Activated naive CD4-positive, alpha-beta T cell treated with anti-CD3 and anti-CD28 coated beads for 36 hours (primary cell): ENCODE measurements at regions not wholly inside any gene's neighbourhood (a gene's known extent, or its start where the extent isn't known, plus 50 kb on each side); places are given as distances from the start of the nearest gene placed in this dataset.
"Not testable (repeated sequence)": the region's sequence is repeated elsewhere in the genome, so short reads cannot be mapped to it uniquely, and the experiment has no call there.

Experiments
- CTCF ChIA-PET: fragments of 350-600 bp; sonication (Branson Sonifier 250); formaldehyde crosslinking; loops from one replicate; lab custom pipeline; 2021; ENCODE audit warnings: antibody characterized with exemption; lab: Charles Lee
- DNase-seq: peaks from one replicate; pipeline ENCODE4 v3.0.0-alpha.2; 2020
- H3K27ac Mint-ChIP-seq: one replicate; pipeline ENCODE4 v1.8.0; 2021; ENCODE audit warnings: mild to moderate bottlenecking, mixed read lengths
- H3K27me3 Mint-ChIP-seq: one replicate; pipeline ENCODE4 v1.8.0; 2021; ENCODE audit warnings: low read depth, mixed read lengths
- H3K36me3 Mint-ChIP-seq: one replicate; pipeline ENCODE4 v1.8.0; 2021; ENCODE audit warnings: low read depth, mixed read lengths
- H3K4me1 Mint-ChIP-seq: one replicate; pipeline ENCODE4 v1.8.0; 2021; ENCODE audit warnings: low read depth, mixed read lengths
- H3K4me3 Mint-ChIP-seq: one replicate; pipeline ENCODE4 v1.8.0; 2021; ENCODE audit warnings: mild to moderate bottlenecking, moderate library complexity, mixed read lengths
- H3K9me3 Mint-ChIP-seq: one replicate; pipeline ENCODE4 v1.8.0; 2021; ENCODE audit warnings: mixed read lengths
- intact Hi-C: fragments of 100-400 bp; cut with micrococcal nuclease; formaldehyde crosslinking; loops from one replicate; pipeline ENCODE4 v1.15.1; 2023

- CTCF ChIA-PET, result interaction anchor here (0.7 kb wide), 1 partner anchor 295 kb away, joined by 3 read pairs; no protein-coding TSS in a partner anchor
- no peaks in the 10 kb centered on the region for H3K36me3 Mint-ChIP-seq
- no peaks in the 10 kb centered on the region for H3K9me3 Mint-ChIP-seq
- no peaks in the 10 kb centered on the region for H3K4me1 Mint-ChIP-seq
- no peak overlapping the region for H3K27ac Mint-ChIP-seq
- intact Hi-C loops, result no loop called here
- no peaks in the 10 kb centered on the region for H3K27me3 Mint-ChIP-seq
- H3K4me3 Mint-ChIP-seq, result no peak overlapping the region
- no peak for DNase-seq
Observed at GRCh38 chr19:28583242-28583641, 629.7 kb downstream of the UQCRFS1 start.

DNA sequence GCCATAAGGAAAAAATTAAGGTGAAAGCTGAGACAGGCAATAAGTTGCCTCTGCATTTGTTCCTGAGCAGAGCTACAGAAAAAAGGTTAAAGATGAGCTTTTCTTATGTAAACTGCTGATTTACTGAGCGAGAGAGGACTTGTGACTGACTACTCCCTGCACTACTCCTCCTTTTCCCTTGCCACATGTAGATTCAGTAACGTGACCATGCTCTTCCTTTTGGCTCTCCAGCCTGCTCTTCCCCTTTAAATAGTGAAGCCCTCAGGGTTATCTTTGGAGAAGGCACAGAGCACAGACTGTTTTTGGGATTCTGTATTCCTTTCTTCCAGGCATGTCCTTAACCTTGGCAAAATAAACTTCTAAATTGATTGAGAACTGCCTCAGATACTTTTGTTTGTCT, 630.2 kb downstream of the UQCRFS1 start:
- Mint-ChIP-seq H3K27me3 (no peaks in the 10 kb centered on the region), H3K4me3 (no peak overlapping the region), H3K4me1 (no peaks in the 10 kb centered on the region), H3K9me3 (peaks cover 2% of the 10 kb centered on the region), H3K36me3 (no peaks in the 10 kb centered on the region), H3K27ac (no peak overlapping the region)
- intact Hi-C loops, result no loop called here
- CTCF ChIA-PET, result no interaction called here
- DNase-seq, result no peak

GRCh38 chr19:28582344-28582743, 630.6 kb downstream of the UQCRFS1 start:
- no peaks in the 10 kb centered on the region for H3K4me1 Mint-ChIP-seq
- intact Hi-C loops, result no loop called here

DNA sequence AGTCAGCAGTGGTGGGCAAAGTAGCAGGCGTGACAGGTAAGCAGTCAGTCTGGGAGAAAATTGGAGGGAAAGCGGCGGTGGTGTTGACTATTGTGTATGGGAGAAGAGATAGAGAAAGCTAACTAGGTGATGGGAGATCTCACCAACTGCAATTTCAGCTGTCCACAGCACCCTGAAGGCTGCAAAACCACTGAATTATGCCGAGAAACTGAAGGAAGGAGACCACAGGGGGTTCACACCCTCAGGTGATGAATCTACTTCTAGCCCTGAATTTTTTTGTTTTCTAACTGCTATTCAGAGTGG, 631.5 kb downstream of the UQCRFS1 start:
- intact Hi-C loops, result no loop called here
- no peak for DNase-seq
- Mint-ChIP-seq H3K4me1 (no peaks in the 10 kb centered on the region), H3K27me3 (no peaks in the 10 kb centered on the region), H3K36me3 (no peaks in the 10 kb centered on the region), H3K27ac (no peak overlapping the region), H3K4me3 (no peak overlapping the region), H3K9me3 (peaks cover 2% of the 10 kb centered on the region)
- CTCF ChIA-PET, result no interaction called here

More at GRCh38 chr19:28582344-28582743, 630.6 kb downstream of the UQCRFS1 start:
- Mint-ChIP-seq H3K27me3 (no peaks in the 10 kb centered on the region), H3K36me3 (no peaks in the 10 kb centered on the region), H3K27ac (no peak overlapping the region), H3K4me3 (no peak overlapping the region), H3K9me3 (peaks cover 2% of the 10 kb centered on the region)
- no peak for DNase-seq
- CTCF ChIA-PET, result no interaction called here

DNA sequence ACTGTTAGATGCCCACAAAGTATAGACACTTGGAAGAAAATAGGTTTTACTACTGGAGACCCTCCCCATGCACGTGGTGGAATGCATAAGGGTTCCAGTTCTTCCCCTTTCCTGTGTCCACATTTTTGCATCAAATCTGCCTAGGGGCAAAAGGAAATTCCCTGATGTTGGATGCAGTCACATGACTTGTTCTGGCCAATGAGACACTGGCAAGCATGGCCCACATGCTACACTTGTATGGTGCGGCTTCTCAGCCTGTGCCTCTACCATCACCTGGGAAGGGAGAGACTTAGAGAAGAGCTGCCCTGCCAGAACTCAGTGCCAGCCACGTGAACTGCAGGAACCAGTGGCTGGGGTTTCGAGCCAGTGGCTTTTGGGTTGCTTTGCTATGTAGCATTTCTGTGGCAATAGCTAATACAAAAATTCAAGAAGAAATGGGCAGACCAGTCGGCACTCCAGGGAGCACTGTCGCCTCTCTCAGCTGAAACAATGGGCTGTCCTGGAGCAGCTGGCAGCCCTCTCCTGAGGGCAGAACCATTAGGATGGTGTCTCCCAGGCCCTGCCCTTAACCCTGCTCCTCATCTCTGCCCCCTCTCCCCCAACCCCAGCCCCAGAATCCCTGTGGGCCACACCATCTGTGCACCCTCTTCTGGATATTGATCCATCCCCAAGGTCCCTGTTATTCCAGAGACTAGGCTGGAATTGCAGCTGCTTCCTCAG, 634.0 kb downstream of the UQCRFS1 start:
- H3K4me1 Mint-ChIP-seq, result no peaks in the 10 kb centered on the region
- DNase-seq, result no peak
- peaks cover 5% of the 10 kb centered on the region for H3K9me3 Mint-ChIP-seq
- intact Hi-C loops, result no loop called here
- no peaks in the 10 kb centered on the region for H3K36me3 Mint-ChIP-seq
- no peaks in the 10 kb centered on the region for H3K27me3 Mint-ChIP-seq
- no peak overlapping the region for H3K4me3 Mint-ChIP-seq
- CTCF ChIA-PET, result no interaction called here
- no peak overlapping the region for H3K27ac Mint-ChIP-seq

- Mint-ChIP-seq H3K27ac (no peak overlapping the region), H3K36me3 (no peaks in the 10 kb centered on the region), H3K4me1 (no peaks in the 10 kb centered on the region), H3K9me3 (peaks cover 5% of the 10 kb centered on the region), H3K27me3 (no peaks in the 10 kb centered on the region), H3K4me3 (no peak overlapping the region)
- CTCF ChIA-PET, result no interaction called here
- no peak for DNase-seq
- intact Hi-C loops, result no loop called here
Observed at GRCh38 chr19:28578208-28578607, 634.7 kb downstream of the UQCRFS1 start.

DNA sequence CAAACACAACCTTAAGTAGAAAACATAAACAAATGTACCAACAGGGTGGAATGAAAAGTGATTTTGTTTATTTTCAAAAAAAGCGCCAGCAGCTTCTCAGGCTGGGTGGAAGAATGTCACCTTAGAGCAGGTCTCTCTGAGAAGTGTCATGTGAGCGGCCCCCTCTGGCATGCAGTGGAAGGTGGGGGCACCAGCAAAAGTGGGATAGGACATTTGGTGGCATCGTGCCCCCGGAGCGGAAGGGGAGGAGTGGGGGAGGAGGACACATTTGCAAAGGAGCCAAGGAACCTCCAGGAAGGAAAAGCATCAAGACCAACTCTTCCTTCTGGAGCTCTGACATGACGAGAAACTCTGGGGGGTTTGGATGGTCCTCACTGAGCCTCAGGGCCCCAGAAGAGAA, 635.3 kb downstream of the UQCRFS1 start:
- H3K9me3 Mint-ChIP-seq, result peaks cover 5% of the 10 kb centered on the region
- H3K4me1 Mint-ChIP-seq, result no peaks in the 10 kb centered on the region
- CTCF ChIA-PET, result interaction anchor here (1.0 kb wide), 1 partner anchor 56 kb away, joined by 3 read pairs; no protein-coding TSS in a partner anchor
- intact Hi-C loops, result no loop called here
- H3K27me3 Mint-ChIP-seq, result no peaks in the 10 kb centered on the region
- no peak overlapping the region for H3K4me3 Mint-ChIP-seq
- H3K27ac Mint-ChIP-seq, result no peak overlapping the region
- H3K36me3 Mint-ChIP-seq, result no peaks in the 10 kb centered on the region
- no peak for DNase-seq

- intact Hi-C loops, result no loop called here
- CTCF ChIA-PET, result interaction anchor here (1.0 kb wide), 1 partner anchor 57 kb away, joined by 3 read pairs; no protein-coding TSS in a partner anchor
- H3K4me1 Mint-ChIP-seq, result no peaks in the 10 kb centered on the region
- H3K4me3 Mint-ChIP-seq, result no peak overlapping the region
- DNase-seq, result no peak
- H3K27ac Mint-ChIP-seq, result no peak overlapping the region
- no peaks in the 10 kb centered on the region for H3K27me3 Mint-ChIP-seq
- H3K36me3 Mint-ChIP-seq, result no peaks in the 10 kb centered on the region
- peaks cover 5% of the 10 kb centered on the region for H3K9me3 Mint-ChIP-seq
Observed at GRCh38 chr19:28577233-28577632, 635.7 kb downstream of the UQCRFS1 start.

GRCh38 chr19:28575816-28576215, 637.1 kb downstream of the UQCRFS1 start:
- no peaks in the 10 kb centered on the region for H3K36me3 Mint-ChIP-seq
- no peak overlapping the region for H3K4me3 Mint-ChIP-seq
- H3K4me1 Mint-ChIP-seq, result no peaks in the 10 kb centered on the region
- H3K27me3 Mint-ChIP-seq, result no peaks in the 10 kb centered on the region
- intact Hi-C loops, result no loop called here
- CTCF ChIA-PET, result no interaction called here
- peaks cover 5% of the 10 kb centered on the region for H3K9me3 Mint-ChIP-seq
- no peak overlapping the region for H3K27ac Mint-ChIP-seq
- no peak for DNase-seq

- CTCF ChIA-PET, DNase-seq: not testable (repeated sequence)
Observed at GRCh38 chr19:28575312-28575711, 637.6 kb downstream of the UQCRFS1 start.

DNA sequence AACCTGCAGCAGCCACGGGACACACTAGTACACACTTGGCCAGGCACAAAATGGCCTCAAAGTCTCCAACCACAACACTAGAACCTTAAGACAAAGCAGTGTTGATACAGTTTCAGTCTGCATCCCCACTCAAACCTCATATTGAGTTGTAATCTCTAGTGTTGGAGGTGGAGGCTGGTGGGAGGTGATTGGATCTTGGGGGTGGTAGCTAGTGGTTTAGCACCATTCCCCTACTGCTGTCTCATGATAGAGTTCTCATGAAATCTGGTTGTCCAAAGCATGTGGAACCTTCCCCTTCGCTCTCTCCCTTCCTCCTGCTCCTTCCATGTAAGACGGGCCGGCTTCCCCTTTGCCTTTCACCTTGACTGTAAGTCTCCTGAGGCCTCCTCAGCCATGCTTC, 638.7 kb downstream of the UQCRFS1 start:
- intact Hi-C loops, result no loop called here
- no peaks in the 10 kb centered on the region for H3K27me3 Mint-ChIP-seq
- no peak overlapping the region for H3K4me3 Mint-ChIP-seq
- H3K36me3 Mint-ChIP-seq, result no peaks in the 10 kb centered on the region
- no peak overlapping the region for H3K27ac Mint-ChIP-seq
- CTCF ChIA-PET, result no interaction called here
- no peak for DNase-seq
- H3K4me1 Mint-ChIP-seq, result no peaks in the 10 kb centered on the region
- peaks cover 5% of the 10 kb centered on the region for H3K9me3 Mint-ChIP-seq

More at GRCh38 chr19:28575312-28575711, 637.6 kb downstream of the UQCRFS1 start:
- H3K4me1 Mint-ChIP-seq, H3K27me3 Mint-ChIP-seq, H3K27ac Mint-ChIP-seq, H3K36me3 Mint-ChIP-seq, H3K9me3 Mint-ChIP-seq, H3K4me3 Mint-ChIP-seq, intact Hi-C loops: not testable (repeated sequence)

GRCh38 chr19:28569132-28570131, 643.5 kb downstream of the UQCRFS1 start:
- Mint-ChIP-seq H3K27ac (no peak overlapping the region), H3K36me3 (no peaks in the 10 kb centered on the region), H3K27me3 (peaks cover 1% of the 10 kb centered on the region), H3K4me1 (no peaks in the 10 kb centered on the region), H3K9me3 (peaks cover 2% of the 10 kb centered on the region), H3K4me3 (no peak overlapping the region)
- CTCF ChIA-PET, result no interaction called here
- intact Hi-C loops, result no loop called here
- DNase-seq, result no peak
